Tibial nerve (tissue), 4 donors: ENCODE measurements at regions not wholly inside any gene's neighbourhood (a gene's known extent, or its start where the extent isn't known, plus 50 kb on each side); places are given as distances from the start of the nearest gene placed in this dataset.

Experiments used
- DNase-seq, 2 donors: peaks; one replicate each; pipeline ENCODE4 v3.0.0-alpha.2; 2019; ENCODE audit warnings: low spot score in 2 of 2
- H3K27ac ChIP-seq, 4 donors: fragments of 200-600 bp; sonication (generic) in 3 of 4; one replicate each; pipeline ENCODE4 v1.5.1; 2017 to 2019; ENCODE audit warnings: mild to moderate bottlenecking in 1 of 4
- H3K27me3 ChIP-seq, 2 donors: fragments of 200-600 bp; sonication (generic) in 1 of 2; one replicate each; pipeline versions ENCODE4 v1.5.1 to v1.6.0; 2017 to 2019
- H3K36me3 ChIP-seq, 3 donors: fragments of 200-600 bp; sonication (generic); one replicate each; pipeline ENCODE4 v1.5.1; 2018 to 2019
- H3K4me1 ChIP-seq, 4 donors: fragments of 200-600 bp; sonication (generic) in 3 of 4; one replicate each; pipeline ENCODE4 v1.5.1; 2017 to 2019
- H3K4me3 ChIP-seq, 4 donors: fragments of 200-600 bp; sonication (generic) in 3 of 4; one replicate each; pipeline ENCODE4 v1.5.1; 2017 to 2019; ENCODE audit warnings: mild to moderate bottlenecking in 1 of 4, moderate library complexity in 1 of 4
- H3K9me3 ChIP-seq, 4 donors: fragments of 200-600 bp; sonication (generic) in 3 of 4; one replicate each; pipeline ENCODE4 v1.5.1; 2017 to 2019
- EP300 ChIP-seq, 2 donors: sonication (generic); formaldehyde crosslinking; IDR thresholded peaks; one replicate each; pipeline ENCODE4 v1.6.1; 2017; ENCODE audit warnings: antibody characterized with exemption in 2 of 2, mild to moderate bottlenecking in 1 of 2
- POLR2A ChIP-seq, 2 donors: fragments of 450-650 bp; IDR thresholded peaks; one replicate each; pipeline ENCODE4 v1.6.1; 2017; ENCODE audit warnings: antibody characterized with exemption in 2 of 2, mild to moderate bottlenecking in 2 of 2, moderate library complexity in 2 of 2
- WGBS, 2 donors: methylation state at CpG; one replicate each; pipeline ENCODE4 v1.1.5; 2018; 5-methylcytosine and 5-hydroxymethylcytosine counted together
- TF ChIP-seq, protein P1 (sequence below), 5 experiments: fragments of 200-600 bp in 3 of 5; fragments of 450-650 bp in 2 of 5; sonication (generic) in 3 of 5; IDR thresholded peaks; one replicate each; pipeline ENCODE4 v1.5.1; 2016 to 2019; ENCODE audit warnings: antibody characterized with exemption in 5 of 5, mild to moderate bottlenecking in 3 of 5, moderate library complexity in 2 of 5

DNA sequence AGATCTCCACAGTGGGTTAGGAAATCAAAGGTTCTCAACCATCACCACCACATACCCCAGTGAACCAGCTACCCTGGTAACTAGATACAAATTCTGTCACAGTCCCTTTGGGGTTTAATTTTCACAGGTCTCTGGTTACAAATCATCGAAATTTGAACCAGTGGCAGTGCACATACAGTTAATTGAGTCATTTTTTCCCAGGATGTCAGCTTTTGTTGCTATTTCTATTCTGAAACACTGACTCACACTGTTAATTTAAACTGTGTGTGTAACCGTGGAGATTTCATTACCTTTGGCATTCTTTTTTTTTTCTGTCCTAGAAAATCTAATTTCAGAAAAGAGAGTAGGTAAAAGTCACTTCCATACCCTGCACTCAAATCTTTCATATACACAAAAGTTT is 511.5 kb downstream of the TOX3 start:
- Histone ChIP-seq H3K4me3 (no peak overlapping the region), H3K4me1 (no peaks in the 10 kb centered on the region), H3K9me3 (no peaks in the 10 kb centered on the region), H3K27me3 (no peaks in the 10 kb centered on the region), H3K36me3 (no peaks in the 10 kb centered on the region), H3K27ac (no peak overlapping the region)
- no peak for DNase-seq
- WGBS, 2 donors = 44 to 47% methylated on average over 2 of the region's 2 CpGs
- TF ChIP-seq EP300 (IDR thresholded peaks at IDR 0.05) = no peak
- TF ChIP-seq, protein P1, sequence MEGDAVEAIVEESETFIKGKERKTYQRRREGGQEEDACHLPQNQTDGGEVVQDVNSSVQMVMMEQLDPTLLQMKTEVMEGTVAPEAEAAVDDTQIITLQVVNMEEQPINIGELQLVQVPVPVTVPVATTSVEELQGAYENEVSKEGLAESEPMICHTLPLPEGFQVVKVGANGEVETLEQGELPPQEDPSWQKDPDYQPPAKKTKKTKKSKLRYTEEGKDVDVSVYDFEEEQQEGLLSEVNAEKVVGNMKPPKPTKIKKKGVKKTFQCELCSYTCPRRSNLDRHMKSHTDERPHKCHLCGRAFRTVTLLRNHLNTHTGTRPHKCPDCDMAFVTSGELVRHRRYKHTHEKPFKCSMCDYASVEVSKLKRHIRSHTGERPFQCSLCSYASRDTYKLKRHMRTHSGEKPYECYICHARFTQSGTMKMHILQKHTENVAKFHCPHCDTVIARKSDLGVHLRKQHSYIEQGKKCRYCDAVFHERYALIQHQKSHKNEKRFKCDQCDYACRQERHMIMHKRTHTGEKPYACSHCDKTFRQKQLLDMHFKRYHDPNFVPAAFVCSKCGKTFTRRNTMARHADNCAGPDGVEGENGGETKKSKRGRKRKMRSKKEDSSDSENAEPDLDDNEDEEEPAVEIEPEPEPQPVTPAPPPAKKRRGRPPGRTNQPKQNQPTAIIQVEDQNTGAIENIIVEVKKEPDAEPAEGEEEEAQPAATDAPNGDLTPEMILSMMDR (IDR thresholded peaks at IDR 0.05) = no peak
- TF ChIP-seq POLR2A (IDR thresholded peaks at IDR 0.05) = no peak

DNA sequence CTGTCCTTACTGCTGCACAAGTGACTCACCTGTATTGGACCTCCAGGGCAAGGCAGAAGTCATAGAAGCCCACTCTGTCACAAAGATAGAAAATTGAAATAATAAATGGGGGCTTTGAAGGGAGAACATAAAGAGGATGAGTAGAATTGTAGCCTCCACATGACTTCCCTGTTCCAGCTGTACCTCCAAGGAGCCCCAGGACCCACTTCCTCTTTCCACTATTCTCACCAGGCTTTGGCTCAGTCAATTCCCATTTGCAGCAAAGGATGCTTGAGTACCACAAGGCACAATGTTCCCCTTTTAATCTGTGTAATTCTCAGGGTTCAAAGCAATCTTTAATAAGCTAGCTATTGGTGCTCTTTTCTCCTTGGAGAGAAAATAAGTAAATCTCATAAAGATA is 512.1 kb downstream of the TOX3 start:
- H3K36me3 ChIP-seq = no peaks in the 10 kb centered on the region
- H3K27ac ChIP-seq = no peak overlapping the region
- no peak for DNase-seq
- TF ChIP-seq, protein P1 (IDR thresholded peaks at IDR 0.05) = no peak
- TF ChIP-seq POLR2A (IDR thresholded peaks at IDR 0.05) (no peak), EP300 (IDR thresholded peaks at IDR 0.05) (no peak)
- H3K9me3 ChIP-seq = no peaks in the 10 kb centered on the region
- no peaks in the 10 kb centered on the region for H3K27me3 ChIP-seq
- no peak overlapping the region for H3K4me3 ChIP-seq
- no peaks in the 10 kb centered on the region for H3K4me1 ChIP-seq

- no peak for DNase-seq
- 77 to 88% methylated on average over 1 of the region's 1 CpG for WGBS, 2 donors
- no peaks in the 10 kb centered on the region for H3K4me1 ChIP-seq
- no peaks in the 10 kb centered on the region for H3K27me3 ChIP-seq
- H3K27ac ChIP-seq = no peak overlapping the region
- TF ChIP-seq EP300 (IDR thresholded peaks at IDR 0.05) = no peak
- H3K9me3 ChIP-seq = no peaks in the 10 kb centered on the region
- no peaks in the 10 kb centered on the region for H3K36me3 ChIP-seq
- no peak overlapping the region for H3K4me3 ChIP-seq
Observed at GRCh38 chr16:52033992-52034391, 513.0 kb downstream of the TOX3 start.

DNA sequence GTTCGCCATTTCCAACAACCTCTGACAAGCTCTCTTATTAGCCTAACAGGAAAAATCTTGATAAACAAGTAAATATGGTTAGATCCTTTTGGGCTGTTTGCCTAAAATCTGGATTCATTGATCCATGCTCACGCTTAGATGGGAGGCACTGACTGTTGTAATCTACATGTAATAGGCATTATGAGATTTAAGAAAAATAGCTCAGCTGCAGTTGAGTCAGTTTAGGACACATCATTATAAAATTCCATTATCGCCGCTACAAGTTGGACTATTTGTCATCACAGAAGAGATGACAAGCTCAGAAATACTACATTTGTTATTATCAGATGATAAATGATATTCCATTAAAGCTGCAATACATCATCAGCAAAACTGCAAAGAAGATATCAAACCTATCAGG is 524.0 kb downstream of the TOX3 start:
- Histone ChIP-seq H3K4me1 (no peaks in the 10 kb centered on the region), H3K27me3 (no peaks in the 10 kb centered on the region), H3K9me3 (no peaks in the 10 kb centered on the region), H3K4me3 (no peak overlapping the region), H3K27ac (no peak overlapping the region), H3K36me3 (no peaks in the 10 kb centered on the region)
- no peak for TF ChIP-seq EP300 (IDR thresholded peaks at IDR 0.05)
- TF ChIP-seq POLR2A (IDR thresholded peaks at IDR 0.05) = no peak
- TF ChIP-seq, protein P1 (IDR thresholded peaks at IDR 0.05) = no peak
- no peak for DNase-seq
- WGBS, 2 donors = 91 to 93% methylated on average over 4 of the region's 4 CpGs

- 70 to 73% methylated on average over 3 of the region's 3 CpGs for WGBS, 2 donors
- TF ChIP-seq, protein P1 (IDR thresholded peaks at IDR 0.05) = no peak
- TF ChIP-seq POLR2A (IDR thresholded peaks at IDR 0.05) (no peak), EP300 (IDR thresholded peaks at IDR 0.05) (no peak)
- Histone ChIP-seq H3K4me3 (no peak overlapping the region), H3K27ac (no peak overlapping the region), H3K36me3 (no peaks in the 10 kb centered on the region), H3K4me1 (no peaks in the 10 kb centered on the region), H3K27me3 (no peaks in the 10 kb centered on the region), H3K9me3 (peaks cover 0 to 2% (median 0%) of the 10 kb centered on the region in 4 donors)
- no peak for DNase-seq
Observed at GRCh38 chr16:52022177-52022576, 524.8 kb downstream of the TOX3 start.

GRCh38 chr16:52016387-52016786 is 530.6 kb downstream of the TOX3 start:
- Histone ChIP-seq H3K4me1 (no peaks in the 10 kb centered on the region), H3K27me3 (no peaks in the 10 kb centered on the region), H3K27ac (no peak overlapping the region), H3K36me3 (no peaks in the 10 kb centered on the region), H3K4me3 (no peak overlapping the region), H3K9me3 (peaks cover 0 to 43% (median 0%) of the 10 kb centered on the region in 4 donors)
- WGBS, 2 donors = 64% methylated on average over 2 of the region's 2 CpGs
- no peak for DNase-seq
- TF ChIP-seq EP300 (IDR thresholded peaks at IDR 0.05) (no peak), POLR2A (IDR thresholded peaks at IDR 0.05) (no peak)
- TF ChIP-seq, protein P1 (IDR thresholded peaks at IDR 0.05) = no peak
